Activated T-cell treated with anti-CD3 and anti-CD28 coated beads for 48 hours (primary cell): ENCODE measurements at regions not wholly inside any gene's neighbourhood (a gene's known extent, or its start where the extent isn't known, plus 50 kb on each side); places are given as distances from the start of the nearest gene placed in this dataset.

Experiments
- DNase-seq: peaks from one replicate; pipeline ENCODE4 v3.0.0-alpha.2; 2020; ENCODE audit warnings: low read depth

- no peak for DNase-seq
Observed at GRCh38 chr6:139778688-139779087, 404.2 kb upstream of the CITED2 start.

GRCh38 chr6:139778106-139778505, 403.7 kb upstream of the CITED2 start:
- no peak for DNase-seq

- no peak for DNase-seq
Observed at GRCh38 chr6:139777202-139777970, 402.9 kb upstream of the CITED2 start.

GRCh38 chr6:139776041-139776440, 401.6 kb upstream of the CITED2 start:
- DNase-seq: no peak

GRCh38 chr6:139768196-139768595, 393.7 kb upstream of the CITED2 start:
- no peak for DNase-seq

GRCh38 chr6:139766796-139767195, 392.3 kb upstream of the CITED2 start:
- no peak for DNase-seq

GRCh38 chr6:139765825-139766285, 391.4 kb upstream of the CITED2 start:
- DNase-seq: no peak

- DNase-seq: no peak
Observed at GRCh38 chr6:139764498-139764986, 390.1 kb upstream of the CITED2 start.

- no peak for DNase-seq
Observed at GRCh38 chr6:139763468-139764210, 389.2 kb upstream of the CITED2 start.

GRCh38 chr6:139762587-139763031, 388.2 kb upstream of the CITED2 start:
- DNase-seq: no peak

GRCh38 chr6:139760128-139760527, 385.7 kb upstream of the CITED2 start:
- no peak for DNase-seq

- DNase-seq: no peak
Observed at GRCh38 chr6:139759086-139759485, 384.6 kb upstream of the CITED2 start.

GRCh38 chr6:139758209-139758611, 383.8 kb upstream of the CITED2 start:
- DNase-seq: no peak

GRCh38 chr6:139757784-139758183, 383.3 kb upstream of the CITED2 start:
- DNase-seq: no peak

GRCh38 chr6:139756381-139756780, 381.9 kb upstream of the CITED2 start:
- DNase-seq: no peak

- DNase-seq: no peak
Observed at GRCh38 chr6:139754898-139755775, 380.7 kb upstream of the CITED2 start.

- no peak for DNase-seq
Observed at GRCh38 chr6:139753198-139753861, 378.9 kb upstream of the CITED2 start.

GRCh38 chr6:139752086-139752485, 377.6 kb upstream of the CITED2 start:
- no peak for DNase-seq

- no peak for DNase-seq
Observed at GRCh38 chr6:139751179-139751578, 376.7 kb upstream of the CITED2 start.

GRCh38 chr6:139748353-139749146, 374.1 kb upstream of the CITED2 start:
- DNase-seq: no peak

- no peak for DNase-seq
Observed at GRCh38 chr6:139747154-139747553, 372.7 kb upstream of the CITED2 start.
